BLaER1 treated with 17β-estradiol and CSF1 and Interleukin-3, amounts not matched to agents 10 nM and 100 nM (cell line): ENCODE measurements at regions not wholly inside any gene's neighbourhood (a gene's known extent, or its start where the extent isn't known, plus 50 kb on each side); places are given as distances from the start of the nearest gene placed in this dataset.
A peak's percentile ranks its signal among the peaks of the same experiment; 100 is the strongest.
"Not testable (repeated sequence)": the region's sequence is repeated elsewhere in the genome, so short reads cannot be mapped to it uniquely, and the experiment has no call there.

ENCODE experiments used
- H3K27ac ChIP-seq, 11 experiments: shearing (Covaris generic); formaldehyde crosslinking; 2 replicates each; pipeline ENCODE4 v1.8.1; 2022
- H3K27me3 ChIP-seq, 11 experiments: shearing (Covaris generic); formaldehyde crosslinking; 2 replicates each; pipeline ENCODE4 v1.8.1; 2022
- H3K36me3 ChIP-seq, 11 experiments: shearing (Covaris generic); formaldehyde crosslinking; 2 replicates each; pipeline ENCODE4 v1.8.1; 2022
- H3K4me1 ChIP-seq, 10 experiments: shearing (Covaris generic); formaldehyde crosslinking; 2 replicates each; pipeline ENCODE4 v1.8.1; 2022
- H3K4me2 ChIP-seq, 11 experiments: shearing (Covaris generic); formaldehyde crosslinking; 2 replicates each; pipeline ENCODE4 v1.8.1; 2022
- H3K4me3 ChIP-seq, 10 experiments: shearing (Covaris generic); formaldehyde crosslinking; 2 replicates each; pipeline ENCODE4 v1.8.1; 2022
- H3K9ac ChIP-seq, 11 experiments: shearing (Covaris generic); formaldehyde crosslinking; 2 replicates each; pipeline ENCODE4 v1.8.1; 2022
- H3K9me3 ChIP-seq, 11 experiments: shearing (Covaris generic); formaldehyde crosslinking; replicated peaks in 1 of 11; 2 replicates each; pipeline ENCODE4 v1.8.1; 2022
- H4K20me1 ChIP-seq, 11 experiments: shearing (Covaris generic); formaldehyde crosslinking; 2 replicates each; pipeline ENCODE4 v1.8.1; 2022
- Cebpa-rat ChIP-seq, 11 experiments: shearing (Covaris generic); IDR thresholded peaks; 2 replicates each; pipeline ENCODE4 v1.8.1; 2022

GRCh38 chr4:49140351-49140750, 154.3 kb downstream of the CWH43 start:
- H3K9me3 ChIP-seq = peaks cover 28 to 45% (median 33%) of the 10 kb centered on the region in 11 experiments
- H4K20me1 ChIP-seq, H3K4me3 ChIP-seq, H3K27ac ChIP-seq, H3K36me3 ChIP-seq, H3K4me2 ChIP-seq, H3K9ac ChIP-seq, H3K27me3 ChIP-seq, H3K4me1 ChIP-seq: not testable (repeated sequence)

GRCh38 chr4:49141955-49142354, 155.9 kb downstream of the CWH43 start:
- not testable (repeated sequence) for H4K20me1 ChIP-seq, H3K4me2 ChIP-seq, H3K36me3 ChIP-seq, H3K4me1 ChIP-seq, H3K4me3 ChIP-seq, H3K27me3 ChIP-seq, H3K27ac ChIP-seq, H3K9ac ChIP-seq
- peaks cover 44 to 61% (median 50%) of the 10 kb centered on the region in 11 experiments for H3K9me3 ChIP-seq

- Histone ChIP-seq H3K9me3 (peaks cover 87 to 96% (median 89%) of the 10 kb centered on the region in 11 experiments), H3K4me3 (peak overlapping the region in 4 of 10 experiments; percentile 4 to 27 (median 22); a peak in 4 of 20 replicates)
- H3K9ac ChIP-seq, H3K27ac ChIP-seq, H4K20me1 ChIP-seq, H3K36me3 ChIP-seq, H3K27me3 ChIP-seq, H3K4me1 ChIP-seq, H3K4me2 ChIP-seq: not testable (repeated sequence)
Measured at GRCh38 chr4:49147143-49147542, 161.1 kb downstream of the CWH43 start.

GRCh38 chr4:49147596-49147995, 161.5 kb downstream of the CWH43 start:
- not testable (repeated sequence) for H3K4me1 ChIP-seq, H4K20me1 ChIP-seq, H3K27ac ChIP-seq, H3K4me2 ChIP-seq, H3K9ac ChIP-seq, H3K27me3 ChIP-seq, H3K36me3 ChIP-seq, H3K4me3 ChIP-seq
- H3K9me3 ChIP-seq = peaks cover 91 to 100% (median 93%) of the 10 kb centered on the region in 11 experiments

- 0 out of 22 replicates have a peak, but pooled peaks of 1 of the 11 experiments have one; percentile 6 for TF ChIP-seq Cebpa-rat (IDR thresholded peaks at IDR 0.05)
- H3K4me1 ChIP-seq, H3K36me3 ChIP-seq, H3K27ac ChIP-seq, H3K27me3 ChIP-seq, H3K9ac ChIP-seq, H4K20me1 ChIP-seq, H3K4me2 ChIP-seq: not testable (repeated sequence)
- Histone ChIP-seq H3K9me3 (peaks cover 98 to 100% (median 98%) of the 10 kb centered on the region in 11 experiments), H3K4me3 (peak overlapping the region in 2 of 10 experiments; percentile 10 to 35; a peak in 2 of 20 replicates)
Measured at GRCh38 chr4:49149006-49149975, 163.2 kb downstream of the CWH43 start.

GRCh38 chr4:49150351-49151083, 164.4 kb downstream of the CWH43 start:
- peak overlapping the region in 6 of 10 experiments; percentile 0 to 45 (median 4); a peak in 8 of 20 replicates for H3K4me3 ChIP-seq
- peaks cover 100% of the 10 kb centered on the region in 11 experiments for H3K9me3 ChIP-seq
- not testable (repeated sequence) for H3K9ac ChIP-seq, H4K20me1 ChIP-seq, H3K36me3 ChIP-seq, H3K4me2 ChIP-seq, H3K27me3 ChIP-seq, H3K4me1 ChIP-seq, H3K27ac ChIP-seq

GRCh38 chr4:49153011-49153410, 166.9 kb downstream of the CWH43 start:
- peaks cover 91 to 99% (median 97%) of the 10 kb centered on the region in 11 experiments for H3K9me3 ChIP-seq
- not testable (repeated sequence) for H3K4me1 ChIP-seq

GRCh38 chr4:49154308-49155103, 168.4 kb downstream of the CWH43 start:
- not testable (repeated sequence) for H3K27me3 ChIP-seq, H3K4me1 ChIP-seq, H3K36me3 ChIP-seq, H3K27ac ChIP-seq, H3K4me2 ChIP-seq, H3K9ac ChIP-seq, H4K20me1 ChIP-seq
- H3K4me3 ChIP-seq = peak overlapping the region in 7 of 10 experiments; percentile 0 to 42 (median 10); a peak in 7 of 20 replicates
- H3K9me3 ChIP-seq = peaks cover 81 to 91% (median 87%) of the 10 kb centered on the region in 11 experiments

More at GRCh38 chr4:49153011-49153410, 166.9 kb downstream of the CWH43 start:
- not testable (repeated sequence) for H3K27me3 ChIP-seq, H3K4me2 ChIP-seq, H3K36me3 ChIP-seq, H3K9ac ChIP-seq, H4K20me1 ChIP-seq, H3K27ac ChIP-seq
- peak overlapping the region in 3 of 10 experiments; percentile 0 to 3 (median 1); a peak in 2 of 20 replicates for H3K4me3 ChIP-seq

- not testable (repeated sequence) for H3K27ac ChIP-seq, H3K4me2 ChIP-seq, H4K20me1 ChIP-seq, H3K27me3 ChIP-seq, H3K36me3 ChIP-seq, H3K9ac ChIP-seq, H3K4me1 ChIP-seq
- Histone ChIP-seq H3K4me3 (peak overlapping the region in 2 of 10 experiments; percentile 12 to 42; a peak in 2 of 20 replicates), H3K9me3 (peaks cover 73 to 84% (median 79%) of the 10 kb centered on the region in 11 experiments)
Measured at GRCh38 chr4:49155270-49155669, 169.2 kb downstream of the CWH43 start.

- not testable (repeated sequence) for H3K27me3 ChIP-seq, H3K27ac ChIP-seq, H4K20me1 ChIP-seq, H3K36me3 ChIP-seq, H3K4me2 ChIP-seq, H3K4me1 ChIP-seq, H3K9ac ChIP-seq
- Histone ChIP-seq H3K9me3 (peaks cover 67 to 79% (median 74%) of the 10 kb centered on the region in 11 experiments), H3K4me3 (0 out of 20 replicates have a peak overlapping the region, but pooled peaks of 1 of the 10 experiments have one; percentile 15)
Measured at GRCh38 chr4:49156309-49156708, 170.2 kb downstream of the CWH43 start.

- not testable (repeated sequence) for H3K27ac ChIP-seq, H3K4me3 ChIP-seq, H3K4me1 ChIP-seq, H3K36me3 ChIP-seq, H4K20me1 ChIP-seq, H3K9ac ChIP-seq, H3K27me3 ChIP-seq, H3K4me2 ChIP-seq
- H3K9me3 ChIP-seq = peaks cover 54 to 68% (median 63%) of the 10 kb centered on the region in 11 experiments
Measured at GRCh38 chr4:49157630-49158029, 171.6 kb downstream of the CWH43 start.

GRCh38 chr4:49161111-49161541, 175.1 kb downstream of the CWH43 start:
- H4K20me1 ChIP-seq, H3K4me1 ChIP-seq, H3K4me3 ChIP-seq, H3K4me2 ChIP-seq, H3K9ac ChIP-seq, H3K27ac ChIP-seq, H3K27me3 ChIP-seq, H3K36me3 ChIP-seq: not testable (repeated sequence)
- peaks cover 19 to 34% (median 28%) of the 10 kb centered on the region in 11 experiments for H3K9me3 ChIP-seq
